H9 (cell line): ENCODE measurements at regions not wholly inside any gene's neighbourhood (a gene's known extent, or its start where the extent isn't known, plus 50 kb on each side); places are given as distances from the start of the nearest gene placed in this dataset.

Experiments
- DNase-seq: peaks from one replicate; pipeline ENCODE4 v3.0.0-alpha.2; 2017
- H2AFZ ChIP-seq: one replicate; pipeline ENCODE4 v1.6.1; 2013; ENCODE audit warnings: mild to moderate bottlenecking, low read length, control low read depth, moderate library complexity
- H2AK5ac ChIP-seq: 2 replicates; pipeline ENCODE4 v1.6.1; 2013; ENCODE audit warnings: low read length, control low read depth, mixed read lengths; ENCODE audit not compliant: insufficient read length
- H2BK120ac ChIP-seq: one replicate; pipeline ENCODE4 v1.6.1; 2013; ENCODE audit warnings: low read depth, mild to moderate bottlenecking, low read length, control low read depth, inconsistent platforms; ENCODE audit not compliant: poor library complexity, severe bottlenecking
- H2BK12ac ChIP-seq: 2 replicates; pipeline ENCODE4 v1.6.1; 2013; ENCODE audit warnings: low read length, control low read depth, mixed read lengths, low read depth; ENCODE audit not compliant: insufficient read length
- H2BK15ac ChIP-seq: 2 replicates; pipeline ENCODE4 v1.6.1; 2013; ENCODE audit warnings: low read depth, low read length, control low read depth
- H2BK20ac ChIP-seq: one replicate; pipeline ENCODE4 v1.6.1; 2013; ENCODE audit warnings: low read depth, mild to moderate bottlenecking, low read length, control low read depth, inconsistent platforms; ENCODE audit not compliant: poor library complexity, severe bottlenecking
- H2BK5ac ChIP-seq: 2 replicates; pipeline ENCODE4 v1.6.1; 2013; ENCODE audit warnings: low read length, control low read depth, mixed read lengths; ENCODE audit not compliant: insufficient read length
- H3K14ac ChIP-seq: 2 replicates; pipeline ENCODE4 v1.6.1; 2013; ENCODE audit warnings: low read length, control low read depth; ENCODE audit not compliant: insufficient read depth
- H3K18ac ChIP-seq: 2 replicates; pipeline ENCODE4 v1.6.1; 2013; ENCODE audit warnings: low read depth, mild to moderate bottlenecking, mixed read lengths, low read length, control low read depth; ENCODE audit not compliant: insufficient read length
- H3K23ac ChIP-seq: 2 replicates; pipeline ENCODE4 v1.6.1; 2013; ENCODE audit warnings: low read length, control low read depth, mixed read lengths, low read depth; ENCODE audit not compliant: insufficient read length
- H3K23me2 ChIP-seq: 2 replicates; pipeline ENCODE4 v1.6.1; 2013; ENCODE audit warnings: low read depth, mild to moderate bottlenecking, mixed read lengths, low read length, control low read depth; ENCODE audit not compliant: insufficient read length, poor library complexity, severe bottlenecking
- H3K27ac ChIP-seq: 2 replicates; pipeline ENCODE4 v1.5.1; 2013; ENCODE audit warnings: low read length, control low read depth, mixed read lengths, low read depth; ENCODE audit not compliant: insufficient read length
- H3K27me3 ChIP-seq: 2 replicates; pipeline ENCODE4 v1.6.1; 2013; ENCODE audit warnings: low read length, control low read depth, inconsistent platforms; ENCODE audit not compliant: insufficient read depth
- H3K4ac ChIP-seq: 2 replicates; pipeline ENCODE4 v1.6.1; 2013; ENCODE audit warnings: low read depth, mild to moderate bottlenecking, control low read depth, inconsistent platforms, low read length, moderate library complexity
- H3K4me1 ChIP-seq: 2 replicates; pipeline ENCODE4 v1.6.1; 2013; ENCODE audit warnings: low read length, control low read depth, inconsistent platforms; ENCODE audit not compliant: insufficient read depth
- H3K4me2 ChIP-seq: 2 replicates; pipeline ENCODE4 v1.6.1; 2013; ENCODE audit warnings: low read length, control low read depth, mixed read lengths; ENCODE audit not compliant: insufficient read length, insufficient read depth
- H3K56ac ChIP-seq: 2 replicates; pipeline ENCODE4 v1.6.1; 2013; ENCODE audit warnings: low read depth, mild to moderate bottlenecking, mixed read lengths, low read length, control low read depth; ENCODE audit not compliant: insufficient read length
- H3K79me1 ChIP-seq: 2 replicates; pipeline ENCODE4 v1.6.1; 2013; ENCODE audit warnings: low read depth, mild to moderate bottlenecking, moderate library complexity, low read length, control low read depth, inconsistent platforms; ENCODE audit not compliant: insufficient read depth, poor library complexity, severe bottlenecking
- H3K79me2 ChIP-seq: 2 replicates; pipeline ENCODE4 v1.6.1; 2013; ENCODE audit warnings: low read length, control low read depth, inconsistent platforms; ENCODE audit not compliant: insufficient read depth
- H3K9ac ChIP-seq: 2 replicates; pipeline ENCODE4 v1.6.1; 2013; ENCODE audit warnings: low read length, control low read depth, mixed read lengths; ENCODE audit not compliant: insufficient read length; ENCODE audit errors: extremely low read depth
- H3K9me3 ChIP-seq: one replicate; pipeline ENCODE4 v1.6.1; 2013; ENCODE audit warnings: low read depth, low read length, inconsistent platforms; ENCODE audit not compliant: control insufficient read depth
- H3T11ph ChIP-seq: one replicate; pipeline ENCODE4 v1.6.1; 2013; ENCODE audit warnings: mild to moderate bottlenecking, low read length, control low read depth, inconsistent platforms
- H4K20me1 ChIP-seq: one replicate; pipeline ENCODE4 v1.6.1; 2013; ENCODE audit not compliant: control insufficient read depth, insufficient read length, insufficient read depth
- H4K5ac ChIP-seq: 2 replicates; pipeline ENCODE4 v1.6.1; 2013; ENCODE audit warnings: low read depth, mild to moderate bottlenecking, mixed read lengths, low read length, control low read depth; ENCODE audit not compliant: insufficient read length
- H4K8ac ChIP-seq: replicated peaks from 2 replicates; pipeline ENCODE4 v1.6.1; 2013; ENCODE audit warnings: low read length, control low read depth, mixed read lengths, low read depth; ENCODE audit not compliant: insufficient read length
- H4K91ac ChIP-seq: 2 replicates; pipeline ENCODE4 v1.6.1; 2013; ENCODE audit warnings: low read depth, mild to moderate bottlenecking, moderate library complexity, mixed read lengths, low read length, control low read depth; ENCODE audit not compliant: insufficient read length
- H3K27ac Mint-ChIP-seq, 3 experiments: 2 replicates in 2 of 3; 3 replicates in 1 of 3; pipeline ENCODE4 v1.8.0; 2020 to 2021; ENCODE audit warnings: mixed read lengths in 3 of 3, mild to moderate bottlenecking in 1 of 3, moderate library complexity in 1 of 3
- H3K27me3 Mint-ChIP-seq: 2 replicates; pipeline ENCODE4 v1.8.0; 2021; ENCODE audit warnings: low read depth, mild to moderate bottlenecking, moderate library complexity, mixed read lengths
- H3K36me3 Mint-ChIP-seq, 3 experiments: 2 replicates in 2 of 3; 3 replicates in 1 of 3; pipeline ENCODE4 v1.8.0; 2020 to 2021; ENCODE audit warnings: low read depth in 3 of 3, mixed read lengths in 3 of 3; ENCODE audit not compliant: insufficient read depth in 1 of 3
- H3K4me1 Mint-ChIP-seq, 2 experiments: 2 replicates each; pipeline ENCODE4 v1.8.0; 2020; ENCODE audit warnings: mixed read lengths in 2 of 2
- H3K4me3 Mint-ChIP-seq, 2 experiments: 2 replicates in 1 of 2; 3 replicates in 1 of 2; pipeline ENCODE4 v1.8.0; 2020 to 2021; ENCODE audit warnings: mild to moderate bottlenecking in 2 of 2, mixed read lengths in 2 of 2, moderate library complexity in 1 of 2
- H3K9me3 Mint-ChIP-seq, 2 experiments: 2 replicates in 1 of 2; 3 replicates in 1 of 2; pipeline ENCODE4 v1.8.0; 2020; ENCODE audit warnings: mild to moderate bottlenecking in 2 of 2, mixed read lengths in 2 of 2, moderate library complexity in 1 of 2
- CTCF ChIP-seq: fragments of 200-600 bp; sonication (generic); conservative IDR thresholded peaks from 3 replicates; pipeline ENCODE4 v1.8.0; 2021; ENCODE audit warnings: antibody characterized with exemption, mild to moderate bottlenecking
- WGBS: extraction: QIAGEN DNeasy Blood & Tissue Kit; methylation state at CpG from one replicate; pipeline ENCODE4 v1.1.7; 2013; ENCODE audit warnings: missing lambda C conversion rate, low lambda C conversion rate, mixed read lengths; ENCODE audit not compliant: insufficient read length; ENCODE audit errors: extremely low coverage; 5-methylcytosine and 5-hydroxymethylcytosine counted together

DNA sequence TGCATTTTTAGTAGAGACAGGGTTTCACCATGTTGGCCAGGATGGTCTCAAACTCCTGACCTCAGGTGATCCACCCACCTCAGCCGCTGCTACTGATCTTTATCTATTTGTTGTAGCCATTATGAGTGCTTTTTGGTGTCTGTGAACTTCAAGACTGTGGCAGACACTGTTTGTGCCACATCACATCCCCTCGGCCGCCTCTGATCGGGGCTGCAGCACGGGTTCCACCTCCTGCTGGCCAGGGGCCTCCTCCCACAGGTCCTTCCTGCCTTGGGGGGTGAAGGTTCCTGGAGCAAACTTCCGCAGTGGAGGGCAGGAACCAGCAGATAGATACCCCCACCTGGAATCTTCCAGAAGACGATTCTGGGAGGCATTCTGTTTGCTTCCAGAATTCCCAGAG, 98.5 kb downstream of the C9orf50 start:
- no peak overlapping the region for H3K56ac ChIP-seq
- no peaks in the 10 kb centered on the region for H3K9me3 ChIP-seq
- H2AK5ac ChIP-seq, result no peak overlapping the region
- H3K23ac ChIP-seq, result no peak overlapping the region
- H3K4me1 ChIP-seq, result peaks cover 10% of the 10 kb centered on the region; the same call in 1 of the 2 replicates
- no peaks in the 10 kb centered on the region for H3K79me1 ChIP-seq
- TF ChIP-seq CTCF, result no peak
- peaks cover 0 to 11% (median 2%) of the 10 kb centered on the region in 3 experiments; a peak in 3 of 7 replicates for H3K36me3 Mint-ChIP-seq
- no peak overlapping the region for H3K9ac ChIP-seq
- peaks cover 23 to 28% of the 10 kb centered on the region in 2 experiments for H3K4me1 Mint-ChIP-seq
- no peak overlapping the region for H3K18ac ChIP-seq
- DNase-seq, result no peak
- H2BK15ac ChIP-seq, result no peak overlapping the region
- H3T11ph ChIP-seq, result no peak overlapping the region
- no peaks in the 10 kb centered on the region for H4K20me1 ChIP-seq
- H3K4me3 Mint-ChIP-seq, result no peak overlapping the region
- no peak overlapping the region for H2AFZ ChIP-seq
- no peak overlapping the region for H2BK5ac ChIP-seq
- no peak overlapping the region for H4K91ac ChIP-seq
- no peak overlapping the region for H2BK120ac ChIP-seq
- H4K8ac ChIP-seq, result no peak overlapping the region
- H3K4ac ChIP-seq, result no peak overlapping the region
- no peak overlapping the region for H3K14ac ChIP-seq
- WGBS, result no CpG with 5 or more reads among the region's 7 CpGs
- H3K27ac Mint-ChIP-seq, result no peak overlapping the region
- H3K27me3 ChIP-seq, result no peaks in the 10 kb centered on the region
- peaks cover 3 to 9% of the 10 kb centered on the region in 2 experiments for H3K9me3 Mint-ChIP-seq
- H3K79me2 ChIP-seq, result no peaks in the 10 kb centered on the region
- no peaks in the 10 kb centered on the region for H3K23me2 ChIP-seq
- H3K27me3 Mint-ChIP-seq, result peaks cover 2% of the 10 kb centered on the region; the same call in 1 of the 2 replicates
- H2BK12ac ChIP-seq, result no peak overlapping the region
- H3K4me2 ChIP-seq, result no peak overlapping the region
- H4K5ac ChIP-seq, result no peak overlapping the region
- no peak overlapping the region for H2BK20ac ChIP-seq
- H3K27ac ChIP-seq, result no peak overlapping the region
